ENCODE measurements at regions not wholly inside any gene's neighbourhood (a gene's known extent, or its start where the extent isn't known, plus 50 kb on each side); places are given as distances from the start of the nearest gene placed in this dataset.

- Histone ChIP-seq H3K79me2 (ENCODE audit: control insufficient read depth in 1 of 2, insufficient read depth in 2 of 2, low read length in 2 of 2) (no peaks in the 10 kb centered on the region), H3K9me3 (ENCODE audit: insufficient read depth in 2 of 2, low read depth in 1 of 2, low read length in 1 of 2) (0 out of 4 replicates have a peak, but pooled peaks cover 0 to under 1% of the 10 kb centered on the region in 2 experiments), H3K4me3 (ENCODE audit: extremely low read depth in 1 of 4, insufficient read depth in 2 of 4, low read depth in 3 of 4, low read length in 4 of 4) (no peak overlapping the region), H3K23ac (ENCODE audit: insufficient read length) (no peak overlapping the region), H4K8ac (ENCODE audit: extremely low read depth, insufficient read depth, low read length) (no peak overlapping the region), H4K91ac (replicated peaks; ENCODE audit: insufficient read length, low read length) (no peak overlapping the region), H3K27me3 (replicated peaks in 1 of 4; ENCODE audit: control insufficient read depth in 3 of 4, extremely low read depth in 1 of 4, insufficient read depth in 3 of 4, low read length in 3 of 4) (no peaks in the 10 kb centered on the region), H2BK15ac (ENCODE audit: low read length) (no peak overlapping the region), H2AFZ (ENCODE audit: low read length) (peak overlapping the region; percentile 74; the same call in 1 of the 2 replicates), H3K23me2 (ENCODE audit: low read depth, low read length) (no peaks in the 10 kb centered on the region), H2BK20ac (ENCODE audit: low read length) (no peak overlapping the region), H3K36me3 (ENCODE audit: control insufficient read depth in 2 of 4, insufficient read depth in 4 of 4, low read length in 3 of 4) (no peaks in the 10 kb centered on the region), H3K4me1 (replicated peaks in 1 of 4; ENCODE audit: control insufficient read depth in 3 of 4, insufficient read depth in 4 of 4, low read length in 3 of 4) (no peaks in the 10 kb centered on the region), H3K27ac (ENCODE audit: low read depth, low read length) (no peak overlapping the region), H3K14ac (ENCODE audit: insufficient read length) (no peak overlapping the region), H3K9ac (replicated peaks in 1 of 4; ENCODE audit: extremely low read depth in 1 of 4, low read depth in 3 of 4, low read length in 3 of 4) (no peak overlapping the region), H4K5ac (ENCODE audit: insufficient read length, low read depth, low read length) (no peak overlapping the region), H2BK12ac (ENCODE audit: low read depth, low read length) (no peak overlapping the region), H3K4ac (replicated peaks; ENCODE audit: insufficient read length, low read depth, low read length) (no peak overlapping the region), H4K20me1 (replicated peaks in 1 of 2; ENCODE audit: control insufficient read depth in 1 of 2, insufficient read depth in 2 of 2, low read length in 2 of 2) (no peaks in the 10 kb centered on the region), H2AK5ac (ENCODE audit: low read depth, low read length) (no peak overlapping the region), H3K18ac (ENCODE audit: extremely low read depth, low read length) (no peak overlapping the region), H2BK5ac (ENCODE audit: low read depth, low read length) (no peak overlapping the region), H3K4me2 (ENCODE audit: insufficient read depth in 1 of 2, low read depth in 2 of 2, low read length in 2 of 2) (no peak overlapping the region), H3K56ac (replicated peaks; ENCODE audit: insufficient read length, low read depth, low read length) (no peak overlapping the region), H3K79me1 (ENCODE audit: low read depth, low read length) (no peaks in the 10 kb centered on the region), H2BK120ac (replicated peaks; ENCODE audit: low read depth, low read length) (no peak overlapping the region)
- DNase-seq (ENCODE audit: low read depth in 1 of 2, low spot score in 2 of 2), result no peak
- ChIA-PET POLR2A (ENCODE audit: partially characterized antibody) (no interaction called here), CTCF (ENCODE audit: partially characterized antibody) (interaction anchor here (1.0 kb wide), 1 partner anchor 10 kb away, joined by 3 read pairs; no protein-coding TSS in a partner anchor)
- 82% methylated on average over 4 of the region's 4 CpGs; no CpG with 5 or more reads in 1 of the 2 experiments for WGBS, 2 experiments (ENCODE audit: extremely low coverage in 1 of 2, insufficient coverage in 1 of 2, insufficient read length in 1 of 2, insufficient replicate concordance in 2 of 2, low coverage in 1 of 2, low lambda C conversion rate in 2 of 2, missing lambda C conversion rate in 1 of 2)
- no peak for FAIRE-seq
- no peak for TF ChIP-seq CEBPB (IDR thresholded peaks at IDR 0.05; ENCODE audit: low read depth, low read length)
- no peak for TF ChIP-seq NANOG (IDR thresholded peaks at IDR 0.05; ENCODE audit: insufficient read depth, low read depth, low read length, poor library complexity, severe bottlenecking)
- TF ChIP-seq CHD1 (IDR thresholded peaks at IDR 0.05; ENCODE audit: low read depth, low read length), result no peak
- no peak for TF ChIP-seq ATF2 (IDR thresholded peaks at IDR 0.05; ENCODE audit: low read length)
- no peak for TF ChIP-seq POU5F1 (IDR thresholded peaks at IDR 0.05; ENCODE audit: low read depth, low read length)
- no peak for TF ChIP-seq SIRT6 (IDR thresholded peaks at IDR 0.05; ENCODE audit: low read length)
Observed at GRCh38 chr10:23505797-23506465, 67.1 kb downstream of the OTUD1 start.
